HEK293 (cell line): ENCODE measurements at regions not wholly inside any gene's neighbourhood (a gene's known extent, or its start where the extent isn't known, plus 50 kb on each side); places are given as distances from the start of the nearest gene placed in this dataset.

Experiments
- CTCF ChIA-PET: fragments of 350-600 bp; formaldehyde crosslinking; extraction: SDS; loops from one replicate; lab custom pipeline; 2021; ENCODE audit warnings: antibody characterized with exemption; lab: Yijun Ruan, JAX
- POLR2A ChIA-PET: fragments of 300-600 bp; formaldehyde crosslinking; extraction: SDS; loops from one replicate; lab custom pipeline; 2020; ENCODE audit warnings: antibody characterized with exemption, inconsistent platforms; lab: Yijun Ruan, JAX
- H3K27ac ChIP-seq: fragments of 200-500 bp; sonication (Bioruptor generic); 2 replicates; pipeline ENCODE4 v1.5.1; 2014; ENCODE audit warnings: low read depth, low read length, control low read depth, inconsistent platforms; ENCODE audit errors: extremely low read depth
- H3K36me3 ChIP-seq, 2 experiments: fragments of 200-500 bp in 1 of 2; sonication (Bioruptor generic) in 1 of 2; 1 replicate in 1 of 2; 2 replicates in 1 of 2; pipeline ENCODE4 v1.5.1; 2014 to 2017; ENCODE audit warnings: inconsistent platforms in 2 of 2, low read length in 2 of 2; ENCODE audit not compliant: control insufficient read depth in 2 of 2, insufficient read depth in 1 of 2
- H3K4me1 ChIP-seq: fragments of 200-500 bp; sonication (Bioruptor generic); 2 replicates; pipeline ENCODE4 v1.5.1; 2014; ENCODE audit warnings: mild to moderate bottlenecking, low read length, inconsistent platforms; ENCODE audit not compliant: control insufficient read depth, insufficient read depth
- H3K4me3 ChIP-seq: 2 replicates; pipeline ENCODE4 v1.5.1; 2011; ENCODE audit warnings: low read depth, mild to moderate bottlenecking, control low read depth, low read length, moderate library complexity
- H3K9me3 ChIP-seq: fragments of 200-500 bp; sonication (Bioruptor generic); 2 replicates; pipeline ENCODE4 v1.5.1; 2014; ENCODE audit warnings: low read depth, low read length, inconsistent platforms; ENCODE audit not compliant: control insufficient read depth, insufficient read depth
- FEZF1 ChIP-seq: fragments of 450-650 bp; formaldehyde crosslinking; IDR thresholded peaks from 2 replicates; pipeline ENCODE4 v1.5.1; 2016; ENCODE audit warnings: missing biosample characterization, missing genetic modification characterization
- HOXA7 ChIP-seq: sonication (generic); formaldehyde crosslinking; IDR thresholded peaks from 2 replicates; pipeline ENCODE4 v1.8.1; 2022; ENCODE audit warnings: missing genetic modification reagents, borderline replicate concordance
- KLF1 ChIP-seq: fragments of 450-650 bp; formaldehyde crosslinking; IDR thresholded peaks from 2 replicates; pipeline ENCODE4 v1.5.1; 2016; ENCODE audit warnings: missing biosample characterization, missing genetic modification characterization
- KLF9 ChIP-seq: fragments of 450-650 bp; formaldehyde crosslinking; IDR thresholded peaks from 2 replicates; pipeline ENCODE4 v1.5.1; 2016; ENCODE audit warnings: missing biosample characterization, missing genetic modification characterization, low read depth
- PRDM1 ChIP-seq: fragments of 450-650 bp; formaldehyde crosslinking; IDR thresholded peaks from 2 replicates; pipeline ENCODE4; 2016; ENCODE audit warnings: missing biosample characterization, missing genetic modification characterization
- YY1 ChIP-seq: fragments of 450-650 bp; formaldehyde crosslinking; IDR thresholded peaks from 2 replicates; pipeline ENCODE4 v1.5.1; 2018; ENCODE audit warnings: missing biosample characterization, missing genetic modification characterization
- ZBTB1 ChIP-seq: fragments of 450-650 bp; formaldehyde crosslinking; IDR thresholded peaks from 2 replicates; pipeline ENCODE4 v1.5.1; 2016; ENCODE audit warnings: missing biosample characterization, missing genetic modification characterization
- ZBTB10 ChIP-seq: fragments of 450-650 bp; formaldehyde crosslinking; IDR thresholded peaks from 2 replicates; pipeline ENCODE4 v1.5.1; 2016; ENCODE audit warnings: missing biosample characterization, missing genetic modification characterization
- ZBTB20 ChIP-seq: fragments of 450-650 bp; formaldehyde crosslinking; IDR thresholded peaks from 2 replicates; pipeline ENCODE4 v1.5.1; 2016; ENCODE audit warnings: missing biosample characterization, missing genetic modification characterization
- ZBTB49 ChIP-seq: fragments of 450-650 bp; formaldehyde crosslinking; IDR thresholded peaks from 2 replicates; pipeline ENCODE4 v1.5.1; 2016; ENCODE audit warnings: missing biosample characterization, missing genetic modification characterization, low read depth
- ZFP37 ChIP-seq: fragments of 450-650 bp; formaldehyde crosslinking; IDR thresholded peaks from 2 replicates; pipeline ENCODE4 v1.5.1; 2016; ENCODE audit warnings: missing biosample characterization, missing genetic modification characterization
- ZNF10 ChIP-seq: fragments of 450-650 bp; formaldehyde crosslinking; IDR thresholded peaks from 2 replicates; pipeline ENCODE4 v1.5.1; 2017; ENCODE audit warnings: missing biosample characterization, missing genetic modification characterization
- ZNF121 ChIP-seq: fragments of 450-650 bp; formaldehyde crosslinking; IDR thresholded peaks from 2 replicates; pipeline ENCODE4 v1.5.1; 2016; ENCODE audit warnings: missing biosample characterization, missing genetic modification characterization
- ZNF184 ChIP-seq: fragments of 450-650 bp; IDR thresholded peaks from 2 replicates; pipeline ENCODE4 v1.5.1; 2018; ENCODE audit warnings: missing biosample characterization, mild to moderate bottlenecking, missing genetic modification characterization
- ZNF202 ChIP-seq: fragments of 450-650 bp; formaldehyde crosslinking; IDR thresholded peaks from 2 replicates; pipeline ENCODE4 v1.5.1; 2016; ENCODE audit warnings: missing biosample characterization, missing genetic modification characterization, borderline replicate concordance
- ZNF214 ChIP-seq: fragments of 450-650 bp; formaldehyde crosslinking; IDR thresholded peaks from 2 replicates; pipeline ENCODE4 v1.5.1; 2017; ENCODE audit warnings: missing biosample characterization, mild to moderate bottlenecking, missing genetic modification characterization, borderline replicate concordance
- ZNF24 ChIP-seq: fragments of 450-650 bp; formaldehyde crosslinking; IDR thresholded peaks from 2 replicates; pipeline ENCODE4 v1.5.1; 2016; ENCODE audit warnings: missing biosample characterization, missing genetic modification characterization
- ZNF398 ChIP-seq: fragments of 450-650 bp; formaldehyde crosslinking; IDR thresholded peaks from 2 replicates; pipeline ENCODE4 v1.5.1; 2017; ENCODE audit warnings: missing biosample characterization, missing genetic modification characterization
- ZNF426 ChIP-seq: fragments of 450-650 bp; formaldehyde crosslinking; IDR thresholded peaks from 2 replicates; pipeline ENCODE4 v1.5.1; 2017; ENCODE audit warnings: missing biosample characterization, missing genetic modification characterization, mild to moderate bottlenecking, inconsistent platforms, moderate library complexity
- ZNF521 ChIP-seq: fragments of 450-650 bp; formaldehyde crosslinking; IDR thresholded peaks from 2 replicates; pipeline ENCODE4 v1.5.1; 2017; ENCODE audit warnings: missing biosample characterization, mild to moderate bottlenecking, missing genetic modification characterization
- ZNF621 ChIP-seq: fragments of 450-650 bp; formaldehyde crosslinking; IDR thresholded peaks from 2 replicates; pipeline ENCODE4 v1.5.1; 2017; ENCODE audit warnings: missing biosample characterization, missing genetic modification characterization
- ZNF664 ChIP-seq: fragments of 450-650 bp; formaldehyde crosslinking; IDR thresholded peaks from 2 replicates; pipeline ENCODE4 v1.5.1; 2016; ENCODE audit warnings: missing biosample characterization, missing genetic modification characterization
- ZNF776 ChIP-seq: fragments of 450-650 bp; formaldehyde crosslinking; IDR thresholded peaks from 2 replicates; pipeline ENCODE4 v1.5.0; 2017; ENCODE audit warnings: missing biosample characterization, missing genetic modification characterization, borderline replicate concordance

- H3K4me3 ChIP-seq = no peak overlapping the region
- CTCF ChIA-PET = no interaction called here
- H3K36me3 ChIP-seq = no peaks in the 10 kb centered on the region
- POLR2A ChIA-PET = no interaction called here
- H3K9me3 ChIP-seq = no peaks in the 10 kb centered on the region
- no peaks in the 10 kb centered on the region for H3K4me1 ChIP-seq
- no peak overlapping the region for H3K27ac ChIP-seq
- TF ChIP-seq PRDM1 (tag by site-specific recombination) (no peak), ZBTB20 (tag by site-specific recombination) (no peak)
Measured at GRCh38 chr6:114541794-114542193, 199.0 kb upstream of the HS3ST5 start.

- no peak overlapping the region for H3K4me3 ChIP-seq
- ChIA-PET POLR2A (no interaction called here), CTCF (no interaction called here)
- no peaks in the 10 kb centered on the region for H3K4me1 ChIP-seq
- H3K9me3 ChIP-seq = no peaks in the 10 kb centered on the region
- no peaks in the 10 kb centered on the region for H3K36me3 ChIP-seq
- no peak overlapping the region for H3K27ac ChIP-seq
- TF ChIP-seq ZNF398 (tag by site-specific recombination) (no peak), ZNF621 (tag by site-specific recombination) (no peak), ZBTB10 (tag by site-specific recombination) (no peak), ZNF10 (tag by site-specific recombination) (peak; percentile 74; the same call in 1 of the 2 replicates), ZNF184 (no peak)
- TF ChIP-seq, all 188 proteins: peak for 1
Measured at GRCh38 chr6:114537977-114538376, 195.2 kb upstream of the HS3ST5 start.

- CTCF ChIA-PET = no interaction called here
- H3K27ac ChIP-seq = no peak overlapping the region
- no peak overlapping the region for H3K4me3 ChIP-seq
- TF ChIP-seq ZNF24 (tag by site-specific recombination) (no peak), ZBTB20 (tag by site-specific recombination) (no peak), ZNF426 (tag by site-specific recombination) (no peak), ZBTB1 (tag by site-specific recombination) (no peak), KLF9 (tag by site-specific recombination) (no peak), KLF1 (tag by site-specific recombination) (no peak), ZNF214 (tag by site-specific recombination) (no peak)
- no peaks in the 10 kb centered on the region for H3K36me3 ChIP-seq
- POLR2A ChIA-PET = no interaction called here
- no peaks in the 10 kb centered on the region for H3K9me3 ChIP-seq
- H3K4me1 ChIP-seq = no peaks in the 10 kb centered on the region
Measured at GRCh38 chr6:114534813-114535212, 192.0 kb upstream of the HS3ST5 start.

- Histone ChIP-seq H3K36me3 (no peaks in the 10 kb centered on the region), H3K9me3 (no peaks in the 10 kb centered on the region), H3K4me3 (no peak overlapping the region), H3K27ac (no peak overlapping the region), H3K4me1 (no peaks in the 10 kb centered on the region)
- ChIA-PET CTCF (interaction anchor here (0.8 kb wide), 2 partner anchors 317 to 530 kb away, joined by 3 to 4 read pairs; no protein-coding TSS in a partner anchor), POLR2A (no interaction called here)
- TF ChIP-seq ZNF776 (tag by site-specific recombination) (no peak), YY1 (no peak), ZNF202 (tag by site-specific recombination) (no peak), ZNF664 (tag by site-specific recombination) (no peak), ZNF121 (no peak), ZFP37 (tag by site-specific recombination) (no peak), HOXA7 (CRISPR knock-in tag) (no peak), FEZF1 (tag by site-specific recombination) (no peak), ZBTB49 (tag by site-specific recombination) (no peak), KLF1 (tag by site-specific recombination) (no peak), ZNF521 (tag by site-specific recombination) (no peak)
Measured at GRCh38 chr6:114524081-114524480, 181.3 kb upstream of the HS3ST5 start.
